ENCODE measurements at regions not wholly inside any gene's neighbourhood (a gene's known extent, or its start where the extent isn't known, plus 50 kb on each side); places are given as distances from the start of the nearest gene placed in this dataset.
A peak's percentile ranks its signal among the peaks of the same experiment; 100 is the strongest.
"Not testable (repeated sequence)": the region's sequence is repeated elsewhere in the genome, so short reads cannot be mapped to it uniquely, and the experiment has no call there.

- DNase-seq, result not testable (repeated sequence)
These were observed 1158.0 kb upstream of the TMEFF2 start for GRCh38 chr2:193352665-193353242.

GRCh38 chr2:193350509-193350908 is 1155.8 kb upstream of the TMEFF2 start:
- no peak for DNase-seq

- no peak for DNase-seq
These were observed 1154.9 kb upstream of the TMEFF2 start for GRCh38 chr2:193349642-193350041.

GRCh38 chr2:193348055-193348454 is 1153.3 kb upstream of the TMEFF2 start:
- DNase-seq, result no peak

- DNase-seq, result no peak
These were observed 1142.0 kb upstream of the TMEFF2 start for GRCh38 chr2:193336781-193337180.

- DNase-seq, result no peak
These were observed 1139.7 kb upstream of the TMEFF2 start for GRCh38 chr2:193334401-193334800.

- no peak for DNase-seq
These were observed 1138.8 kb upstream of the TMEFF2 start for GRCh38 chr2:193333539-193333938.

GRCh38 chr2:193332941-193333340 is 1138.2 kb upstream of the TMEFF2 start:
- no peak for DNase-seq

- DNase-seq, result peak; percentile 60 to 81
These were observed 1136.9 kb upstream of the TMEFF2 start for GRCh38 chr2:193331676-193332075.

- peak; percentile 47 to 64 for DNase-seq
These were observed 1131.6 kb upstream of the TMEFF2 start for GRCh38 chr2:193326296-193326695.

- DNase-seq, result no peak
These were observed 1120.8 kb upstream of the TMEFF2 start for GRCh38 chr2:193315428-193316091.

- no peak for DNase-seq
These were observed 1108.7 kb upstream of the TMEFF2 start for GRCh38 chr2:193303464-193303863.

GRCh38 chr2:193294371-193294770 is 1099.6 kb upstream of the TMEFF2 start:
- no peak for DNase-seq

- no peak for DNase-seq
These were observed 1084.6 kb upstream of the TMEFF2 start for GRCh38 chr2:193279361-193279760.

- DNase-seq, result no peak
These were observed 1082.3 kb upstream of the TMEFF2 start for GRCh38 chr2:193276988-193277387.

- DNase-seq, result no peak
These were observed 1081.8 kb upstream of the TMEFF2 start for GRCh38 chr2:193276560-193276959.

GRCh38 chr2:193276069-193276468 is 1081.3 kb upstream of the TMEFF2 start:
- no peak for DNase-seq

- peak; percentile 37 to 41 for DNase-seq
These were observed 1077.3 kb upstream of the TMEFF2 start for GRCh38 chr2:193272011-193272410.

GRCh38 chr2:193270816-193271215 is 1076.1 kb upstream of the TMEFF2 start:
- no peak for DNase-seq

- no peak for DNase-seq
These were observed 1072.8 kb upstream of the TMEFF2 start for GRCh38 chr2:193267496-193268002.

GRCh38 chr2:193253014-193253530 is 1058.3 kb upstream of the TMEFF2 start:
- DNase-seq, result no peak

GRCh38 chr2:193251909-193252308 is 1057.2 kb upstream of the TMEFF2 start:
- no peak for DNase-seq

- DNase-seq, result no peak
These were observed 1055.7 kb upstream of the TMEFF2 start for GRCh38 chr2:193250389-193250788.

- DNase-seq, result peak in 1 of 2 donors; percentile 31
These were observed 1046.0 kb upstream of the TMEFF2 start for GRCh38 chr2:193240752-193241151.
